Neural progenitor cell (in vitro differentiated cells): ENCODE measurements at regions not wholly inside any gene's neighbourhood (a gene's known extent, or its start where the extent isn't known, plus 50 kb on each side); places are given as distances from the start of the nearest gene placed in this dataset.
"Not testable (repeated sequence)": the region's sequence is repeated elsewhere in the genome, so short reads cannot be mapped to it uniquely, and the experiment has no call there.

ENCODE experiments used
- DNase-seq: peaks from one replicate; pipeline ENCODE4 v3.0.0-alpha.2; 2016; ENCODE audit warnings: low spot score
- H2AFZ ChIP-seq: fragments of 200-600 bp; sonication (generic); replicated peaks from 2 replicates; pipeline ENCODE4 v1.6.1; 2016; ENCODE audit warnings: antibody characterized with exemption
- H3F3A ChIP-seq: fragments of 200-600 bp; sonication (generic); 2 replicates; pipeline ENCODE4 v1.6.1; 2016; ENCODE audit warnings: antibody characterized with exemption, low read depth
- H3K27ac ChIP-seq: fragments of 200-600 bp; sonication (generic); 2 replicates; pipeline ENCODE4 v1.5.1; 2016; ENCODE audit warnings: mild to moderate bottlenecking
- H3K27me3 ChIP-seq: fragments of 200-600 bp; sonication (generic); 2 replicates; pipeline ENCODE4 v1.6.1; 2016; ENCODE audit warnings: mild to moderate bottlenecking, moderate library complexity
- H3K36me3 ChIP-seq: fragments of 200-600 bp; sonication (generic); 2 replicates; pipeline ENCODE4 v1.5.1; 2016
- H3K4me1 ChIP-seq: fragments of 200-600 bp; sonication (generic); 2 replicates; pipeline ENCODE4 v1.6.1; 2016; ENCODE audit warnings: mixed run types
- H3K4me2 ChIP-seq: fragments of 200-600 bp; sonication (generic); 2 replicates; pipeline ENCODE4 v1.6.1; 2016
- H3K4me3 ChIP-seq: fragments of 200-600 bp; sonication (generic); 2 replicates; pipeline ENCODE4 v1.5.1; 2016
- H3K79me2 ChIP-seq: fragments of 200-600 bp; sonication (generic); 2 replicates; pipeline ENCODE4 v1.6.1; 2016; ENCODE audit warnings: low read depth
- H3K9ac ChIP-seq: fragments of 200-600 bp; sonication (generic); 2 replicates; pipeline ENCODE4 v1.6.1; 2016
- H3K9me3 ChIP-seq: fragments of 200-600 bp; sonication (generic); 2 replicates; pipeline ENCODE4 v1.5.1; 2016; ENCODE audit warnings: low read depth
- H4K20me1 ChIP-seq: fragments of 200-600 bp; sonication (generic); 2 replicates; pipeline ENCODE4 v1.6.1; 2016; ENCODE audit warnings: low read depth
- H3K27ac Mint-ChIP-seq: 3 replicates; pipeline ENCODE4 v1.8.0; 2021; ENCODE audit warnings: mixed read lengths
- H3K27me3 Mint-ChIP-seq: 2 replicates; pipeline ENCODE4 v1.8.0; 2022; ENCODE audit warnings: low read depth, mild to moderate bottlenecking, inconsistent platforms, moderate library complexity, mixed read lengths; ENCODE audit not compliant: insufficient read depth
- H3K36me3 Mint-ChIP-seq: 3 replicates; pipeline ENCODE4 v1.8.0; 2021; ENCODE audit warnings: mixed read lengths
- H3K4me1 Mint-ChIP-seq: 3 replicates; pipeline ENCODE4 v1.8.0; 2021; ENCODE audit warnings: mixed read lengths
- H3K4me3 Mint-ChIP-seq: 3 replicates; pipeline ENCODE4 v1.8.0; 2021; ENCODE audit warnings: mild to moderate bottlenecking, moderate library complexity, mixed read lengths
- H3K9me3 Mint-ChIP-seq: 3 replicates; pipeline ENCODE4 v1.8.0; 2020; ENCODE audit warnings: mixed read lengths
- EZH2 ChIP-seq: fragments of 200-600 bp; sonication (generic); IDR thresholded peaks from 2 replicates; pipeline ENCODE4 v1.6.1; 2017; ENCODE audit warnings: antibody characterized with exemption, mild to moderate bottlenecking, moderate library complexity
- EZH2phosphoT487 ChIP-seq: fragments of 200-600 bp; sonication (generic); IDR thresholded peaks from 2 replicates; pipeline ENCODE4 v1.6.1; 2017; ENCODE audit warnings: antibody characterized with exemption
- TF ChIP-seq, protein P1 (sequence below): fragments of 200-600 bp; sonication (generic); IDR thresholded peaks from 2 replicates; pipeline ENCODE4 v1.5.1; 2017; ENCODE audit warnings: antibody characterized with exemption, mild to moderate bottlenecking

DNA sequence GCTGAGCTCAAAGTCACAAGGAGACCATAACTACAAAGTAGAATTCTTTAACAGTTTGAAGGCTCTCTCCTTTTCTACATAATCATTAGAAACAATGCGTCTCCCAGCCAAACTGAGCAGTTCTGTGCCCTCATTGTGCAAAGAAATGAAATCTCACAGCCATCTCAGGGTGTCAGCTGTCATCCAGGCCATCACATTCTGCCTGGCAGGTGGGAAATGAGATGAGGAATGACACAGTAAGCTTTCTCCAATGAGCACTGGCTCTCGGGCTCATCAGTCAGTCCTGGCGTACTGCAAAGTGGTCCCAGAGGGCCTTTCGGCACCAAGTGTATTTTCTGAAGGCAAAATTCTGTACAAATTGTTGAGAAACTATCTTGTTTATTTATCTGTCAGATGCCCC, 306.5 kb downstream of the KCTD12 start:
- H3K36me3 ChIP-seq: no peaks in the 10 kb centered on the region
- no peaks in the 10 kb centered on the region for H3K27me3 ChIP-seq
- TF ChIP-seq EZH2phosphoT487: no peak
- TF ChIP-seq, protein P1, sequence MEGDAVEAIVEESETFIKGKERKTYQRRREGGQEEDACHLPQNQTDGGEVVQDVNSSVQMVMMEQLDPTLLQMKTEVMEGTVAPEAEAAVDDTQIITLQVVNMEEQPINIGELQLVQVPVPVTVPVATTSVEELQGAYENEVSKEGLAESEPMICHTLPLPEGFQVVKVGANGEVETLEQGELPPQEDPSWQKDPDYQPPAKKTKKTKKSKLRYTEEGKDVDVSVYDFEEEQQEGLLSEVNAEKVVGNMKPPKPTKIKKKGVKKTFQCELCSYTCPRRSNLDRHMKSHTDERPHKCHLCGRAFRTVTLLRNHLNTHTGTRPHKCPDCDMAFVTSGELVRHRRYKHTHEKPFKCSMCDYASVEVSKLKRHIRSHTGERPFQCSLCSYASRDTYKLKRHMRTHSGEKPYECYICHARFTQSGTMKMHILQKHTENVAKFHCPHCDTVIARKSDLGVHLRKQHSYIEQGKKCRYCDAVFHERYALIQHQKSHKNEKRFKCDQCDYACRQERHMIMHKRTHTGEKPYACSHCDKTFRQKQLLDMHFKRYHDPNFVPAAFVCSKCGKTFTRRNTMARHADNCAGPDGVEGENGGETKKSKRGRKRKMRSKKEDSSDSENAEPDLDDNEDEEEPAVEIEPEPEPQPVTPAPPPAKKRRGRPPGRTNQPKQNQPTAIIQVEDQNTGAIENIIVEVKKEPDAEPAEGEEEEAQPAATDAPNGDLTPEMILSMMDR: no peak
- TF ChIP-seq EZH2: no peak
- no peak overlapping the region for H3K4me2 ChIP-seq
- no peak overlapping the region for H3K9ac ChIP-seq
- H3K27me3 Mint-ChIP-seq: peaks cover 3% of the 10 kb centered on the region
- no peak overlapping the region for H3K27ac ChIP-seq
- H2AFZ ChIP-seq: no peak overlapping the region
- H3K27ac Mint-ChIP-seq: no peak overlapping the region
- no peaks in the 10 kb centered on the region for H3K36me3 Mint-ChIP-seq
- no peaks in the 10 kb centered on the region for H3K79me2 ChIP-seq
- no peaks in the 10 kb centered on the region for H3K4me1 ChIP-seq
- DNase-seq: no peak
- no peaks in the 10 kb centered on the region for H4K20me1 ChIP-seq
- no peaks in the 10 kb centered on the region for H3K9me3 ChIP-seq
- no peak overlapping the region for H3K4me3 ChIP-seq
- no peak overlapping the region for H3K4me3 Mint-ChIP-seq
- peaks cover 21% of the 10 kb centered on the region for H3K9me3 Mint-ChIP-seq
- H3F3A ChIP-seq: no peaks in the 10 kb centered on the region
- no peaks in the 10 kb centered on the region for H3K4me1 Mint-ChIP-seq

- not testable (repeated sequence) for H3K9ac ChIP-seq, H3K27me3 ChIP-seq, H3K4me3 Mint-ChIP-seq, H3K27ac ChIP-seq, H4K20me1 ChIP-seq, H3F3A ChIP-seq, H3K36me3 Mint-ChIP-seq, H3K79me2 ChIP-seq, H3K4me1 ChIP-seq, H3K9me3 ChIP-seq, H2AFZ ChIP-seq, H3K4me2 ChIP-seq, H3K27me3 Mint-ChIP-seq, DNase-seq, H3K4me3 ChIP-seq, H3K36me3 ChIP-seq, H3K27ac Mint-ChIP-seq, H3K4me1 Mint-ChIP-seq
- H3K9me3 Mint-ChIP-seq: peaks cover 21% of the 10 kb centered on the region
Measured at GRCh38 chr13:76575634-76576033, 310.6 kb downstream of the KCTD12 start.

DNA sequence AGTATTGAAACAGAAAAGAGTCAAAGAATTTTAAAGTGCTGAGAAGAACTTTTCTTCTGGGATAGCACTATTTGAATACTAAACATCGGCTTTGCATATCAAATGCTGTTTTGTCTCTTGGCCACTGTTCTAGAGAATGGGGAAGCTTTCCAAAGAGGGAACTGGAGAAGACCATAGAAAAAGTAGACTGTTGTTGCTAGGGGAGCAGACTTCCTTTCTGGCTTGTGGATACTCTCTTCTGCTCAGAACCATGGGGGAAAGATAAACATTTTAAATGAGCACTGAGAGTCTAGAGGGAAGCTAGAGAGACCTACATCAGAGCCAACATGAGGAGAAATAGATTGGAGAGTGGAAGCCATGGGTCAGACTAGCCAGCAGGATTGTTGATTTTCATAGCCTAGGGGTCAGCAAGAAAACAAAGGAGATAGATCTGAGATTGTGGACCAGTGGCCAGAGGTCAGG, 315.7 kb downstream of the KCTD12 start:
- Histone ChIP-seq H3K9me3 (no peaks in the 10 kb centered on the region), H2AFZ (peak overlapping the region; percentile 80), H3K36me3 (no peaks in the 10 kb centered on the region), H3K4me1 (peaks cover 4% of the 10 kb centered on the region), H4K20me1 (no peaks in the 10 kb centered on the region), H3K9ac (no peak overlapping the region), H3K4me2 (no peak overlapping the region), H3K79me2 (no peaks in the 10 kb centered on the region), H3K27ac (no peak overlapping the region), H3K27me3 (no peaks in the 10 kb centered on the region), H3K4me3 (no peak overlapping the region), H3F3A (no peaks in the 10 kb centered on the region)
- TF ChIP-seq, protein P1: no peak
- TF ChIP-seq EZH2phosphoT487 (no peak), EZH2 (no peak)
- no peaks in the 10 kb centered on the region for H3K36me3 Mint-ChIP-seq
- no peak overlapping the region for H3K27ac Mint-ChIP-seq
- no peaks in the 10 kb centered on the region for H3K4me1 Mint-ChIP-seq
- H3K4me3 Mint-ChIP-seq: no peak overlapping the region
- H3K9me3 Mint-ChIP-seq: peaks cover 5% of the 10 kb centered on the region
- H3K27me3 Mint-ChIP-seq: no peaks in the 10 kb centered on the region
- no peak for DNase-seq

DNA sequence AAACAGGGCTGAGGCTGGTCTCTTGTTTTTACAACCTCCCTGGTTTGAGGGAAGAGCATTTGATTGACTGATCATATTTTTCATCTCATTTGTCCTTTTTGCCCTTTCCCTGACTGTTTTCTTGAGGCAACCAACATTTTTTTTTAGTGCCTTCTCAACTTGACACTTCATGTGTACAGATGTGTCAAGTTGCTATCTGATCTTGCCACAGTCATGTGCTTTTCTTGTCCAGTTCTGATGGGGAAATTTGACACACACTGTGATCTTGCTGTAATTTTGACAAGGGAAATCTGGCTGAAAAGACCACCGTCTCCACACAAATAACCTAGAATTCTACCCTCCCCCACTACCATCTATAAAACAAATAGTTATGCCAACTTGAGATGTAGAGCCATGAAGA, 329.6 kb downstream of the KCTD12 start:
- Histone ChIP-seq H3K4me1 (no peaks in the 10 kb centered on the region), H3K9me3 (no peaks in the 10 kb centered on the region), H3K4me2 (no peak overlapping the region), H3F3A (no peaks in the 10 kb centered on the region), H3K79me2 (no peaks in the 10 kb centered on the region), H4K20me1 (no peaks in the 10 kb centered on the region), H3K27me3 (no peaks in the 10 kb centered on the region), H3K4me3 (no peak overlapping the region), H3K27ac (no peak overlapping the region), H3K9ac (no peak overlapping the region), H3K36me3 (no peaks in the 10 kb centered on the region), H2AFZ (no peak overlapping the region)
- DNase-seq: no peak
- Mint-ChIP-seq H3K9me3 (no peaks in the 10 kb centered on the region), H3K4me3 (no peak overlapping the region), H3K4me1 (no peaks in the 10 kb centered on the region), H3K27me3 (no peaks in the 10 kb centered on the region), H3K36me3 (no peaks in the 10 kb centered on the region), H3K27ac (no peak overlapping the region)
- TF ChIP-seq EZH2 (no peak), EZH2phosphoT487 (no peak)
- TF ChIP-seq, protein P1: no peak
